Dendritic cell treated with granulocyte-macrophage colony-stimulating factor and Interleukin-4, amounts not matched to agents 40 ng/mL and 50 ng/mL, for 4 days (primary cell): ENCODE measurements at regions not wholly inside any gene's neighbourhood (a gene's known extent, or its start where the extent isn't known, plus 50 kb on each side); places are given as distances from the start of the nearest gene placed in this dataset.
"Not testable (repeated sequence)": the region's sequence is repeated elsewhere in the genome, so short reads cannot be mapped to it uniquely, and the experiment has no call there.

ENCODE experiments used
- H3K27ac Mint-ChIP-seq: one replicate; pipeline ENCODE4 v1.8.0; 2022; ENCODE audit warnings: mild to moderate bottlenecking, mixed read lengths
- H3K27me3 Mint-ChIP-seq: one replicate; pipeline ENCODE4 v1.8.0; 2022; ENCODE audit warnings: mild to moderate bottlenecking, mixed read lengths
- H3K36me3 Mint-ChIP-seq: one replicate; pipeline ENCODE4 v1.8.0; 2022; ENCODE audit warnings: low read depth, mixed read lengths
- H3K4me1 Mint-ChIP-seq: one replicate; pipeline ENCODE4 v1.8.0; 2022; ENCODE audit warnings: low read depth, mixed read lengths
- H3K4me3 Mint-ChIP-seq: one replicate; pipeline ENCODE4 v1.8.0; 2022; ENCODE audit warnings: mild to moderate bottlenecking, moderate library complexity, mixed read lengths
- H3K9me3 Mint-ChIP-seq: one replicate; pipeline ENCODE4 v1.8.0; 2022; ENCODE audit warnings: mixed read lengths
- intact Hi-C: fragments of 100-400 bp; cut with micrococcal nuclease; formaldehyde crosslinking; loops from one replicate; pipeline ENCODE4 v1.15.0; 2022

DNA sequence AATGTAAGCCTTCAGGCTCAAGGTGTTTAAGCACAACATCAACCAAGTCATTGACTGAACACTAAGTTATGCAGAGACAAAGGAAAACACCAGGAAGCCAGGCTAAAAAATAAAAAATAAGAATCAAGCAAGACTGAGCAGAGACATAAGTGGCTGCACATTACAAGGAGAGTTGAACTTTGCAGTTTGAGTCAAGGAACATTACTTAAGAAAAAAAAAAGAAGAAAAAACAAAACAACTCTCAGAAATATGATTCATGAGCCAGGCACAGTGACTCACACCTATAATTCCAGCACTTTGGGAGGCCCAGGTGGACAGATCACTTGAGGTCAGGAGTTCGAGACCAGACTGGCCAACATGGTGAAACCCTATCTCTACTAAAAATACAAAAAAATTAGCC lies 168.1 kb downstream of the C16orf95 start:
- Mint-ChIP-seq H3K27me3 (no peaks in the 10 kb centered on the region), H3K9me3 (peaks cover 14% of the 10 kb centered on the region), H3K36me3 (no peaks in the 10 kb centered on the region), H3K27ac (no peak overlapping the region), H3K4me3 (no peak overlapping the region), H3K4me1 (no peaks in the 10 kb centered on the region)
- intact Hi-C loops = no loop called here

DNA sequence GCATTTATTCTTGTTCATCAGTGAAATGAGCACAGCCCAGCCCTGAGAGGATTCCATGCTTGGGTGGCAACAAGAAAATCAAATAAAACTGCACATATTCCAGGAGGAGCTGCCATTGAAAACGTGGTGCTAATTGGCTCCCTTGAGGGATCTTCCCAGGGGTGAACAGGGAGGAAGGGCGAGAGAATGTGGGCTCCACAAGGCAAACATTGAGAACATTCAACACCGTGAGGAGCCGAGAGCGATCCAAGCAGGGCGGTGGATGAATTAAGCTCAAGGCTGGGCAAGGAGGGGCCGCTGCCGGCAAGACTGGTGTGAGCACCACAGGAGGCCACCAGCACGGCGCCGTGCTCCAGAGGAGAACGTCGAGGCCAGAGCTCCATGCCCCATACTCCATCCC lies 166.9 kb downstream of the C16orf95 start:
- H3K27ac Mint-ChIP-seq = no peak overlapping the region
- H3K27me3 Mint-ChIP-seq = no peaks in the 10 kb centered on the region
- H3K36me3 Mint-ChIP-seq = no peaks in the 10 kb centered on the region
- no peaks in the 10 kb centered on the region for H3K4me1 Mint-ChIP-seq
- peaks cover 14% of the 10 kb centered on the region for H3K9me3 Mint-ChIP-seq
- H3K4me3 Mint-ChIP-seq = no peak overlapping the region
- intact Hi-C loops = no loop called here

GRCh38 chr16:87150681-87151280 lies 166.4 kb downstream of the C16orf95 start:
- Mint-ChIP-seq H3K27me3 (no peaks in the 10 kb centered on the region), H3K4me3 (no peak overlapping the region), H3K4me1 (no peaks in the 10 kb centered on the region), H3K9me3 (peaks cover 14% of the 10 kb centered on the region), H3K36me3 (no peaks in the 10 kb centered on the region), H3K27ac (no peak overlapping the region)
- intact Hi-C loops = no loop called here

- Mint-ChIP-seq H3K9me3 (peaks cover 14% of the 10 kb centered on the region), H3K4me1 (no peaks in the 10 kb centered on the region), H3K4me3 (no peak overlapping the region), H3K27me3 (no peaks in the 10 kb centered on the region), H3K27ac (no peak overlapping the region), H3K36me3 (no peaks in the 10 kb centered on the region)
- intact Hi-C loops = no loop called here
Observed at GRCh38 chr16:87152221-87152755, 164.9 kb downstream of the C16orf95 start.

- peaks cover 11% of the 10 kb centered on the region for H3K9me3 Mint-ChIP-seq
- intact Hi-C loops = no loop called here
- H3K27me3 Mint-ChIP-seq = no peaks in the 10 kb centered on the region
- H3K27ac Mint-ChIP-seq = no peak overlapping the region
- H3K36me3 Mint-ChIP-seq = no peaks in the 10 kb centered on the region
- H3K4me3 Mint-ChIP-seq = no peak overlapping the region
- H3K4me1 Mint-ChIP-seq = no peaks in the 10 kb centered on the region
Observed at GRCh38 chr16:87153326-87153725, 163.9 kb downstream of the C16orf95 start.

DNA sequence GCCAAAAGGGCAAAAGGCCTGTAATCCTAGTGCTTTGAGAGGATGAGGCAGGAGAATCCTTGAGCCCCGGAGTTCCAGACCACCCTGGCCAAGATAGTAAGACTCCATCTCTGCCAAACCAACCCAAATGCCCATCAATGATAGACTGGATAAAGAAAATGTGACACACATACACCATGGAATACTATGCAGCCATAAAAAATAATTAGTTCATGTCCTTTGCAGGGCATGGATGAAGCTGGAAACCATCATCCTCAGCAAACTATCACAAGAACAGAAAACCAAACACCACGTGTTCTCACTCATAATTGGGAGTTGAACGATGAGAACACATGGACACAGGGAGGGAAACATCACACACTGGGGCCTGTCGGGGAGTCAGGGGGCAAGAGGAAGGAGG lies 161.9 kb downstream of the C16orf95 start:
- intact Hi-C loops, H3K27me3 Mint-ChIP-seq, H3K9me3 Mint-ChIP-seq, H3K4me3 Mint-ChIP-seq, H3K27ac Mint-ChIP-seq, H3K36me3 Mint-ChIP-seq, H3K4me1 Mint-ChIP-seq: not testable (repeated sequence)

DNA sequence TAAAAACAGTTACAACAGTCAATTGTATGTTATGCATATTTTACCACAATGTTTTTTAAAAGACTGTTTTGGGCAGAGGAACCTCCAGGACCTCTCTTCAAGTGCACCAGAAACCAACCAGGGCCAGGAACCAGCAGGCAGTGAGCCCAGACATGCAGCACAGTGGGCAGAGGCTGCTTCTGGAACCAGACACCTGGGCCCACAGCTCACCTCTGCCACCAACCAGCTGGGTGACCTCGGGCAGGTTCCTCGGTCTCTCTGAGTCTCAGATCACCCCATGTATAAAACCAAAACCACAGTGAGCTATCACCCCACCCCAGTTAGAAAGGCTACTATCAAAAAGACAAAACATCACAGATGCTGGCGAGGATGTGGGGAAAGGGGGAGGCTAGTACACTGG lies 161.0 kb downstream of the C16orf95 start:
- no peak overlapping the region for H3K27ac Mint-ChIP-seq
- intact Hi-C loops = no loop called here

GRCh38 chr16:87160234-87160636 lies 157.0 kb downstream of the C16orf95 start:
- Mint-ChIP-seq H3K4me1 (no peaks in the 10 kb centered on the region), H3K27me3 (peaks cover 8% of the 10 kb centered on the region), H3K9me3 (no peaks in the 10 kb centered on the region), H3K4me3 (no peak overlapping the region), H3K36me3 (no peaks in the 10 kb centered on the region), H3K27ac (no peak overlapping the region)
- intact Hi-C loops = no loop called here

More for the DNA sequence above, 161.0 kb downstream of the C16orf95 start:
- H3K4me3 Mint-ChIP-seq = no peak overlapping the region
- H3K9me3 Mint-ChIP-seq = no peaks in the 10 kb centered on the region
- H3K36me3 Mint-ChIP-seq = no peaks in the 10 kb centered on the region
- peaks cover 6% of the 10 kb centered on the region for H3K27me3 Mint-ChIP-seq
- H3K4me1 Mint-ChIP-seq = no peaks in the 10 kb centered on the region

GRCh38 chr16:87160701-87161337 lies 156.4 kb downstream of the C16orf95 start:
- Mint-ChIP-seq H3K9me3 (no peaks in the 10 kb centered on the region), H3K27ac (no peak overlapping the region), H3K4me3 (no peak overlapping the region), H3K4me1 (no peaks in the 10 kb centered on the region), H3K36me3 (no peaks in the 10 kb centered on the region), H3K27me3 (peaks cover 8% of the 10 kb centered on the region)
- intact Hi-C loops = no loop called here

DNA sequence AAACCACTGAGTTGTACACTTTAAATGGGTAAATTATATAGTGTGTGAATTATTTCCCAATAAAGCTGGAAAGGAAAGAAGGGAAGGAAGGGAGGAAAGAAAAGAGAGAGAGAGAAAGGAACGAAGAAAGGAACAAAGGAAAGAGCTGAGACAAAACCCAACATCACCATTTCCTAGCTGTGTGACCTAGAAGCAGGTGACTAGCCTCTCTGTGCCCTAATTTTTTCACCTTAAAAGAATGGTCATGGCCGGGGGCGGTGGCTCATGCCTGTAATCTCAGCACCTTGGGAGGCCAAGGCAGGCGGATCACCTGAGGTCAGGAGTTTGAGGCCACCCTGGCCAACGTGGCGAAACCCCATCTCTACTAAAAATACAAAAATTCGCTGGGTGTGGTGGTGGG lies 155.8 kb downstream of the C16orf95 start:
- H3K9me3 Mint-ChIP-seq, H3K4me3 Mint-ChIP-seq, intact Hi-C loops, H3K27me3 Mint-ChIP-seq, H3K36me3 Mint-ChIP-seq, H3K4me1 Mint-ChIP-seq, H3K27ac Mint-ChIP-seq: not testable (repeated sequence)

DNA sequence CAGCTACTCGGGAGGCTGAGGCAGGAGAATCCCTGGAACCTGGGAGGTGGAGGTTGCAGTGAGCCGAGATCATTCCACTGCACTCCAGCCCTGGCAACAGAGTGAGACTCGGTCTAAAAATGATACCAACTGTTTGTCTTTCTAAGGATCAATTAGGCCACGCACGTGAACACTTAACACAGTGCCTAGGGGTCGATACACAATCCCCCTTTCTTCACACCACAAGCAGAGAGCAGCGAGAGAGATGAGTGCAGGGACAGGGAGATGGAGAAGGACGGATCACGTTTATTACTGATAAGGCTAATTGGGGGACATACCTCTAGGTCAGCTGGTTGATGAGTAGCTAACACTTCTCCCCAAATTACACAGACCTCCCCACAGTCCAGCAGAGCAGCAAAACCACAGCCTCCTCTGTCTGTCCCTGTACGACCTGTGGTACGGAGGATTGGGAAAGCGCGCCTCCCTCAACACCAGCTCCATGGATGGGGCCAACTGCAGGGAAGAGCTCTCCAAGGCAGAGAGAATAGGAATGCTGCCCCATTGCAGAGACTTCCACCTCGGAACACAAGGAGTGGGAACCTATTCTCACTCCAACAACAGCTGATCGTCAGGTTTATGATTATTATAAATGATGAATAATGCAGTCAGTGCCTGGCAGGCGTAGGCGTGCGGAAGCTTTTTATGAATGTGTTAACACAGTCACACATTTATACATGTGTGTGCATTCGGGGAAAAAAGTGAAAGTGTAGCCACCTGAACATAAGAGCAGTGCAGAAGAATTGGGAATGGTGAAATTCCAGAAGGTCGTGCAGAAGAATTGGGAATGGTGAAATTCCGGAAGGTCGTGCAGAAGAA lies 155.1 kb downstream of the C16orf95 start:
- H3K36me3 Mint-ChIP-seq = no peaks in the 10 kb centered on the region
- peaks cover 8% of the 10 kb centered on the region for H3K27me3 Mint-ChIP-seq
- no peak overlapping the region for H3K4me3 Mint-ChIP-seq
- H3K27ac Mint-ChIP-seq = no peak overlapping the region
- no peaks in the 10 kb centered on the region for H3K9me3 Mint-ChIP-seq
- no peaks in the 10 kb centered on the region for H3K4me1 Mint-ChIP-seq
- intact Hi-C loops = no loop called here

- H3K4me3 Mint-ChIP-seq, H3K27ac Mint-ChIP-seq, H3K36me3 Mint-ChIP-seq, H3K27me3 Mint-ChIP-seq, H3K9me3 Mint-ChIP-seq, intact Hi-C loops, H3K4me1 Mint-ChIP-seq: not testable (repeated sequence)
Observed at GRCh38 chr16:87162799-87163198, 154.4 kb downstream of the C16orf95 start.

DNA sequence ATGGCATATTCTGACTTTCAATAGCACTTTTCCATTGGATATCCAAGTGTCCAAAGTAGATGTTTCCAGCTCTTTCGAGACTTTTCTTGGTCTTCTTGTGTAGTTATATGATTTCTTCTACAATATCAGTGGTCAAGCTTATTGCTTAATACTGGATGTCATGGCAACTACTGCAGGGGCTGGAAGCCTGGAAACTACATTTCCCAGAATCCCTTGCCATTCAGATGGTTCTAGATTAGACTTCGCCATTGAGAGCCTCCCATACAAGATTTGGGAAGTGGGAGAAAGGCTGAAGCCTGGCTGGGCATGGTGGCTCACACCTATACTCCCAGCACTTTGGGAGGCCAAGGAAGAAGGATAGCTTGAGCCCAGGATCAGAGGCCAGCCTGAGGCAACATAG lies 153.6 kb downstream of the C16orf95 start:
- no peaks in the 10 kb centered on the region for H3K36me3 Mint-ChIP-seq
- no peaks in the 10 kb centered on the region for H3K4me1 Mint-ChIP-seq
- no peak overlapping the region for H3K27ac Mint-ChIP-seq
- no peaks in the 10 kb centered on the region for H3K9me3 Mint-ChIP-seq
- H3K4me3 Mint-ChIP-seq = no peak overlapping the region
- intact Hi-C loops = no loop called here
- peaks cover 8% of the 10 kb centered on the region for H3K27me3 Mint-ChIP-seq

- H3K4me3 Mint-ChIP-seq = no peak overlapping the region
- H3K27me3 Mint-ChIP-seq = peaks cover 6% of the 10 kb centered on the region
- intact Hi-C loops = no loop called here
- H3K36me3 Mint-ChIP-seq = no peaks in the 10 kb centered on the region
- H3K9me3 Mint-ChIP-seq = no peaks in the 10 kb centered on the region
- H3K4me1 Mint-ChIP-seq = no peaks in the 10 kb centered on the region
- H3K27ac Mint-ChIP-seq = no peak overlapping the region
Observed at GRCh38 chr16:87165151-87165550, 152.0 kb downstream of the C16orf95 start.
